ENCODE measurements at regions not wholly inside any gene's neighbourhood (a gene's known extent, or its start where the extent isn't known, plus 50 kb on each side); places are given as distances from the start of the nearest gene placed in this dataset.

GRCh38 chr1:232327899-232328298, 302.0 kb downstream of the SIPA1L2 start:
- no peaks in the 10 kb centered on the region for H3K9me3 ChIP-seq (ENCODE audit: control insufficient read depth, low read depth, low read length)
- FAIRE-seq: no peak
- no peak overlapping the region for H2AFZ ChIP-seq (ENCODE audit: control insufficient read depth, low read length)
- TF ChIP-seq, protein P1, sequence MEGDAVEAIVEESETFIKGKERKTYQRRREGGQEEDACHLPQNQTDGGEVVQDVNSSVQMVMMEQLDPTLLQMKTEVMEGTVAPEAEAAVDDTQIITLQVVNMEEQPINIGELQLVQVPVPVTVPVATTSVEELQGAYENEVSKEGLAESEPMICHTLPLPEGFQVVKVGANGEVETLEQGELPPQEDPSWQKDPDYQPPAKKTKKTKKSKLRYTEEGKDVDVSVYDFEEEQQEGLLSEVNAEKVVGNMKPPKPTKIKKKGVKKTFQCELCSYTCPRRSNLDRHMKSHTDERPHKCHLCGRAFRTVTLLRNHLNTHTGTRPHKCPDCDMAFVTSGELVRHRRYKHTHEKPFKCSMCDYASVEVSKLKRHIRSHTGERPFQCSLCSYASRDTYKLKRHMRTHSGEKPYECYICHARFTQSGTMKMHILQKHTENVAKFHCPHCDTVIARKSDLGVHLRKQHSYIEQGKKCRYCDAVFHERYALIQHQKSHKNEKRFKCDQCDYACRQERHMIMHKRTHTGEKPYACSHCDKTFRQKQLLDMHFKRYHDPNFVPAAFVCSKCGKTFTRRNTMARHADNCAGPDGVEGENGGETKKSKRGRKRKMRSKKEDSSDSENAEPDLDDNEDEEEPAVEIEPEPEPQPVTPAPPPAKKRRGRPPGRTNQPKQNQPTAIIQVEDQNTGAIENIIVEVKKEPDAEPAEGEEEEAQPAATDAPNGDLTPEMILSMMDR (optimal IDR thresholded peaks at IDR 0.05 in 1 of 3, IDR thresholded peaks at IDR 0.05 in 1 of 3, conservative IDR thresholded peaks at IDR 0.05 in 1 of 3; ENCODE audit: extremely low read depth in 1 of 3, insufficient read depth in 2 of 3, low read length in 3 of 3): no peak
- no peak for TF ChIP-seq EZH2 (IDR thresholded peaks at IDR 0.05; ENCODE audit: low read length)
- H3K9me1 ChIP-seq (ENCODE audit: control insufficient read depth, extremely low read depth, insufficient read depth, low read length): no peaks in the 10 kb centered on the region
- H3K4me3 ChIP-seq (ENCODE audit: control insufficient read depth in 2 of 3, extremely low read depth in 1 of 3, insufficient read depth in 2 of 3, low read depth in 1 of 3, low read length in 3 of 3): no peak overlapping the region
- dilution Hi-C loops (cut with MboI; ENCODE audit: extremely low pct_ligation_motif_present, low sequenced_read_pairs): no loop called here
- H3K9ac ChIP-seq (ENCODE audit: control insufficient read depth, extremely low read depth, insufficient read depth, low read length): no peak overlapping the region
- H4K20me1 ChIP-seq (ENCODE audit: control insufficient read depth, extremely low read depth, insufficient read depth, low read length): no peaks in the 10 kb centered on the region
- no peak overlapping the region for H3K4me2 ChIP-seq (ENCODE audit: control insufficient read depth, extremely low read depth, insufficient read depth, low read depth, low read length)
- no peak overlapping the region for H3K27ac ChIP-seq (ENCODE audit: control insufficient read depth, insufficient read depth, low read length)
- H3K27me3 ChIP-seq (ENCODE audit: control insufficient read depth, extremely low read depth, insufficient read depth, low read length): no peaks in the 10 kb centered on the region
- H3K79me2 ChIP-seq (ENCODE audit: control insufficient read depth, insufficient read depth, low read length): no peaks in the 10 kb centered on the region
- H3K4me1 ChIP-seq (ENCODE audit: control insufficient read depth, extremely low read depth, insufficient read depth, low read length): no peaks in the 10 kb centered on the region
- no peak for DNase-seq (ENCODE audit: low read depth, low spot score)
- no peaks in the 10 kb centered on the region for H3K36me3 ChIP-seq (ENCODE audit: control insufficient read depth in 2 of 2, extremely low read depth in 1 of 2, insufficient read depth in 2 of 2, low read length in 2 of 2)

DNA sequence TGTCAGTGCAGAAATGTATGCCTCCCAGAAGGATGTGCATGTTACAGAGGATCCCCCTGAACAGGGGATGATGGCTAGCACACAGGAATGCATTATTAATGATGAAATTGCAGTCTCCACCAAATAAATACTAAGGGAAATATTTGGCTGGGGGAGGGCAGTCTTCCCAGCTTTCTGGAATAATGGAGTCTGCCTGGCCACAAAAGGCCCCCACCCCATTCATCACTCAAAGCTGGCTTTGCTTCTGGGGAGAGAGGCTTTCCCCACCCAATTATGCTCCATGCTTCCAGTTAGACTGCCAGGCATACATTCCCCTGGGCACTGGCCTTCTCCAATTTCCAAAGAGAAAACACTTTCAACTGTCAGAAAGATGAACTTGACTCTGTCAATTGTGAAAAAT, 302.7 kb downstream of the SIPA1L2 start:
- DNase-seq (ENCODE audit: low read depth, low spot score): no peak
- no peaks in the 10 kb centered on the region for H3K9me3 ChIP-seq (ENCODE audit: control insufficient read depth, low read depth, low read length)
- no peak overlapping the region for H3K9ac ChIP-seq (ENCODE audit: control insufficient read depth, extremely low read depth, insufficient read depth, low read length)
- H4K20me1 ChIP-seq (ENCODE audit: control insufficient read depth, extremely low read depth, insufficient read depth, low read length): no peaks in the 10 kb centered on the region
- H3K79me2 ChIP-seq (ENCODE audit: control insufficient read depth, insufficient read depth, low read length): no peaks in the 10 kb centered on the region
- H3K36me3 ChIP-seq (ENCODE audit: control insufficient read depth in 2 of 2, extremely low read depth in 1 of 2, insufficient read depth in 2 of 2, low read length in 2 of 2): no peaks in the 10 kb centered on the region
- dilution Hi-C loops (cut with MboI; ENCODE audit: extremely low pct_ligation_motif_present, low sequenced_read_pairs): no loop called here
- H3K4me1 ChIP-seq (ENCODE audit: control insufficient read depth, extremely low read depth, insufficient read depth, low read length): no peaks in the 10 kb centered on the region
- H3K27me3 ChIP-seq (ENCODE audit: control insufficient read depth, extremely low read depth, insufficient read depth, low read length): no peaks in the 10 kb centered on the region
- H3K9me1 ChIP-seq (ENCODE audit: control insufficient read depth, extremely low read depth, insufficient read depth, low read length): no peaks in the 10 kb centered on the region
- H2AFZ ChIP-seq (ENCODE audit: control insufficient read depth, low read length): no peak overlapping the region
- no peak for FAIRE-seq
- no peak overlapping the region for H3K4me2 ChIP-seq (ENCODE audit: control insufficient read depth, extremely low read depth, insufficient read depth, low read depth, low read length)
- H3K27ac ChIP-seq (ENCODE audit: control insufficient read depth, insufficient read depth, low read length): no peak overlapping the region
- H3K4me3 ChIP-seq (ENCODE audit: control insufficient read depth in 2 of 3, extremely low read depth in 1 of 3, insufficient read depth in 2 of 3, low read depth in 1 of 3, low read length in 3 of 3): no peak overlapping the region
- TF ChIP-seq, protein P1 (optimal IDR thresholded peaks at IDR 0.05 in 1 of 3, IDR thresholded peaks at IDR 0.05 in 1 of 3, conservative IDR thresholded peaks at IDR 0.05 in 1 of 3; ENCODE audit: extremely low read depth in 1 of 3, insufficient read depth in 2 of 3, low read length in 3 of 3): no peak
- no peak for TF ChIP-seq EZH2 (IDR thresholded peaks at IDR 0.05; ENCODE audit: low read length)

Measured in keratinocyte (primary cell).